ENCODE measurements at regions not wholly inside any gene's neighbourhood (a gene's known extent, or its start where the extent isn't known, plus 50 kb on each side); places are given as distances from the start of the nearest gene placed in this dataset.
"Not testable (repeated sequence)": the region's sequence is repeated elsewhere in the genome, so short reads cannot be mapped to it uniquely, and the experiment has no call there.

- no peak for ATAC-seq
- no peak for DNase-seq (ENCODE audit: missing footprints)
- intact Hi-C loops (cut with DNase I) = no loop called here
Measured at GRCh38 chr16:85227946-85228862, 115.9 kb upstream of the CIBAR2 start.

GRCh38 chr16:85228970-85229430 lies 116.7 kb upstream of the CIBAR2 start:
- intact Hi-C loops (cut with DNase I) = no loop called here
- ATAC-seq = no peak

DNA sequence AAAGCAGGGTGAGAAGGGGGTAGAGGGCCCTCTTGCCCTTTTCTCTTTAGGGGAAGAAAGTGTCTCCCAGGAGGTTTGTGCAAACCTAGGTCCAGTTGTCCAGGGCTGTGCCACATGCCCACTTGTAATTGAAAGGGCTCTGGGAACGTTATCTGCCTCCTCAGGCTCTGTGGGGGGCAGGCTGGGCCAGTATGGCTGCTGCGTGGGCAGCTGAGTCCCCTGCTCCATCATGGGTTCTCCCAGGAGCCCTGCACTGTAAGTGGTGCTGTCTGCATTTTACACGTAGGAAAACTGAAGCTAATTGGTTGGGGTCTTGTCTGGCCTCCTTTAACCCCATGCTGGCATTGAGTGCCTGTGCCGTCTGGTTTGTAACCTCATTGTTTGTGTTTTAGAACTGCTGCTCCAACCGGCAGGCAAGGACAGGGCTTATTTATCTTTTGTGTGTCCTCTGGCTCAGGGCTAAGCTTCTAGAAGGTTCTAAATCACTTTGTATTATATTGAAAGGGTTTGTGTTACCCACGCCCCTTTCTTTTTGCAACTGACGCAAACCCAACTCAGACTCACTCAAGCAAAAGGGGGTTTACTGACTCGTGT lies 117.7 kb upstream of the CIBAR2 start:
- ATAC-seq (no peak), DNase-seq (ENCODE audit: missing footprints) (no peak)
- intact Hi-C loops (cut with DNase I) = loop anchor here (5.0 kb wide), 1 partner anchor 103 kb away; no protein-coding TSS in a partner anchor

More at GRCh38 chr16:85228970-85229430, 116.7 kb upstream of the CIBAR2 start:
- DNase-seq (ENCODE audit: missing footprints) = no peak

GRCh38 chr16:85230764-85231383 lies 118.6 kb upstream of the CIBAR2 start:
- intact Hi-C loops (cut with DNase I) = loop anchor here (5.0 kb wide), 1 partner anchor 104 kb away; no protein-coding TSS in a partner anchor
- ATAC-seq; DNase-seq (ENCODE audit: missing footprints): not testable (repeated sequence)

- intact Hi-C loops (cut with DNase I) = loop anchor here (5.0 kb wide), 1 partner anchor 105 kb away; no protein-coding TSS in a partner anchor
- DNase-seq (ENCODE audit: missing footprints) (no peak), ATAC-seq (peak; percentile 24)
Measured at GRCh38 chr16:85231959-85232358, 119.7 kb upstream of the CIBAR2 start.

- intact Hi-C loops (cut with DNase I) = loop anchor here (5.0 kb wide), 1 partner anchor 105 kb away; no protein-coding TSS in a partner anchor
- ATAC-seq (peak; percentile 23), DNase-seq (ENCODE audit: missing footprints) (no peak)
Measured at GRCh38 chr16:85232369-85233142, 120.3 kb upstream of the CIBAR2 start.

GRCh38 chr16:85233516-85233915 lies 121.2 kb upstream of the CIBAR2 start:
- ATAC-seq (no peak), DNase-seq (ENCODE audit: missing footprints) (no peak)
- intact Hi-C loops (cut with DNase I) = loop anchor here (5.0 kb wide), 1 partner anchor 106 kb away; no protein-coding TSS in a partner anchor

DNA sequence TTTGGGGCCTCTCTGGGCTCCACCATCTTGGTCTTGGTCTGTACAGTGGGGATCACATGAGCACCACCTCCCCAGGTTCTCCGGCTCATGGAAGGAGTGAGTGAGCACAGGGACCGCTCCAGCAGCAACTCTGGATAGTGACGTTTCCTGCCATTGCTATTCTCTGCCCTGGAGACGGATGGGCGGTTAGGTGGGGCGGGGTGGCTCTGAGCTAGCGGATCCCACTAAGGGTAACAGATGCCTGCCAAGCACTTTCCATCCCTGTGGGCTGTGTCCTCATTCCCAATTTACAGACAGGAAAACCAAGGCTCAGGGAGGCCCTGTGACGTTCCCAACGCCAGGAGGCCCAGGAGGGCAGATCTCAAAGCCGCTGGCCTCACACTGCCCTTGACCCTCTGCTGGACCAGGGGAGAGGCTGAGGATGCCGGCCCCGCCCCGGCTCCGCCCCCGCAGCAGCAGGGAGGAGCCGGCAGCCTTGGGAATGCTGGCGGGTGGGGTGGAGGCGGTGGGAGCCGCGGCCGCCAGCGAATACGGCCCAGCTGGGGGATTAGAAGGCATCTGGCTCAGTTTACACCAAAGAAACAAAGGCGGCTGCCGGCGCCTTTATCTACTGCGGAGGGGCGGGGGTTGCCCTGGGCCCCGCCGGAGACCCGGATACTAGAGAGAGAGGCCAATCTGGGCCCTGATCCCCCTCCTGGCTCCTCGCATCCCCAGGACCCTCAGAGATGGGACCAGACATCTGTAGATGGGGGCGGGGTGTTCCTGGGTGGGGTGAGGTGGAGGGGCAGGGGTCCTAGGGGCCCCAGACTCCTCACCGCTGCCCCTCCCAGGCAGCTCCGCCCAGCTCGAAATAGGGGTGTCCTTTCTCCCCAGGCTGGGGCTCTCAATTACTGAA lies 122.3 kb upstream of the CIBAR2 start:
- intact Hi-C loops (cut with DNase I) = loop anchor here (5.0 kb wide), 1 partner anchor 107 kb away; no protein-coding TSS in a partner anchor
- ATAC-seq (peak; percentile 57), DNase-seq (ENCODE audit: missing footprints) (peak; percentile 80)

DNA sequence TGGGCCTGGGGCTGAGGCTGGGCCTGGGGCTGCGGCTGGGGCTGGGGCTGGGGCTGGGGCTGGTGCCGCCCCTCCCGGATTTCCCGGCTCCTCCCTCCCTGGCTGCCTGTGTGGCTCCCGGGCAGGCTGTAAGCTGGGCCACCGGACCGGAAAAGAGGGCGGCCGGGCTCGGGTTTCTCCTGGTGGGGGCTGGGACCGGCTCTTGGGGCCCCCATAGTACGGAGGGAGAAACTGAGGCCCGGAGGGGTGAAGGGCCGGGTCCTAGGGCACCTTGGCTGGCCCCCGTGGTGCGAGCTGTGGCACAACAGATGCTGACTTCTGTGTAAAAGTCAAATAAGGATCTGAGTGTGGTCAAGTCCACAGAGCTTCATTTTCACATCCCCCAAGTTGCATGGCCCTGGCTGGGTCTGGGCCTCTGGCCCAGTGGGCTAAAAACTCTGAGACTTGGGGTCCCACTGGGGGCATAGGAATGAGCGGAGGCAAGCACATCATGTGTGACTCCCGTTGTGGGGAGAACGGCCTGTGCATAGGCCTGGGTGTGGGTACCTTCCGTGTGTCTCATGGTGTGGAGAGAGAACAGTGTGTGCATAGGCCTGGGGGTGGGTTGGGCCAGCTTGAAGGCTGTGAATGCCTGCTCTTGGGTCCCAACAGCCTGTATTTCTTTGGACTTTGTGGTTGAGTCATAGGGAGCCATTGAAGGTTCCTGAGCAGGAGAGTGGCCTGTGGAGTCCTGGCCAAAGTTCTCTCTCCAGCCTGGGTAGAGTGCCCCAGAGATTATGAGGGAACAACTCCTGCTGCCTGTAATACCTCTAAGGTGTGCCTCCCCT lies 123.9 kb upstream of the CIBAR2 start:
- intact Hi-C loops (cut with DNase I) = no loop called here
- ATAC-seq (peak; percentile 6), DNase-seq (ENCODE audit: missing footprints) (no peak)

- DNase-seq (ENCODE audit: missing footprints) (no peak), ATAC-seq (no peak)
- intact Hi-C loops (cut with DNase I) = no loop called here
Measured at GRCh38 chr16:85236818-85237150, 124.5 kb upstream of the CIBAR2 start.

DNA sequence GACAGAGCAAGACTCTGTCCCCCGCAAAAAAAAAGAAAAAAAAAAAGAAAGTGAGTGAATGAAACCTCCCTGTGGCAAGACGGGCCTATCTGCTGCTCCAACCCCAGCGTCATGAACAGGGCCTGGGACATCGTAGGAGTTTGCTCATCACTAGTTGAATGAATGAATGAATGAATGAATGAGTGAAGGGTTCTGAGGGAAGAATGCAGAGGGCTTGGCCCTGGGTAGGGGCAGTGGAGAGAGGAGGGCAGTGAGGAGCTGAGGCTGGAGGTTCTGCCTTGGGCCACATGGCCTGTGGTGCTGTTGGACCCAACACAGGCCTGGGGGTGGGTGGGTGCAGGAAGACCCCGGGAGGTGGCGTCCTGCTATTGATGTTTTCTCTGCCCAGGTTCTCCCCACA lies 125.5 kb upstream of the CIBAR2 start:
- DNase-seq (ENCODE audit: missing footprints) (no peak), ATAC-seq (no peak)
- intact Hi-C loops (cut with DNase I) = no loop called here

GRCh38 chr16:85238233-85238647 lies 126.0 kb upstream of the CIBAR2 start:
- ATAC-seq (peak; percentile 22), DNase-seq (ENCODE audit: missing footprints) (peak; percentile 88)
- intact Hi-C loops (cut with DNase I) = no loop called here

GRCh38 chr16:85239239-85239638 lies 127.0 kb upstream of the CIBAR2 start:
- ATAC-seq = no peak
- intact Hi-C loops (cut with DNase I) = no loop called here

DNA sequence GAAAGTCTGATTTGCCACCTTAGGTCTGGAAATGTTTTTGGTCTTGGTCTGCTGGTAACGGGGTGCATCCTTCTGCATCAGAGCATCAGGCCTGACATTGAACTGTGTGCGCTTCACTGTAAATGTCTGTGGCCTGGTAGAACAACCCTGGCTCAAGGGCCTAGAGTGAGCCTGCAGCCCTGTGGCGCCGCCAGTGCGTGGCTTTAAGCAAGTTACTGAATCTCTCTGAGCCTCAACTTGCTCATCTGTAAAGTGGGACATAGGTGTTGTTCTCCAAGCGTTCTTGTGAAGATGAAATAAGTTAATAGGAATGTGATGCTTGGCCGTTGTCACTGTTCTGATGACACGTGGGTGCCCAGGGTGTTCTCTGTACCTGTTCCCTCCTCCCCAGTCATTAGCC lies 127.6 kb upstream of the CIBAR2 start:
- ATAC-seq (no peak), DNase-seq (ENCODE audit: missing footprints) (no peak)
- intact Hi-C loops (cut with DNase I) = no loop called here

More at GRCh38 chr16:85239239-85239638, 127.0 kb upstream of the CIBAR2 start:
- no peak for DNase-seq (ENCODE audit: missing footprints)

GRCh38 chr16:85240982-85241924 lies 129.0 kb upstream of the CIBAR2 start:
- ATAC-seq (no peak), DNase-seq (ENCODE audit: missing footprints) (no peak)
- intact Hi-C loops (cut with DNase I) = no loop called here

GRCh38 chr16:85242140-85242539 lies 129.9 kb upstream of the CIBAR2 start:
- DNase-seq (ENCODE audit: missing footprints) = no peak
- intact Hi-C loops (cut with DNase I) = no loop called here
- ATAC-seq = no peak

Data from Right ventricle myocardium inferior (tissue), 1 donor.